Neural crest cell (in vitro differentiated cells): ENCODE measurements at regions not wholly inside any gene's neighbourhood (a gene's known extent, or its start where the extent isn't known, plus 50 kb on each side); places are given as distances from the start of the nearest gene placed in this dataset.

Experiments
- DNase-seq: peaks from one replicate; pipeline ENCODE4 v3.0.0; 2021; ENCODE audit warnings: low read depth, mixed read lengths, low spot score
- H3K27ac Mint-ChIP-seq: one replicate; pipeline ENCODE4 v1.8.0; 2021; ENCODE audit warnings: mild to moderate bottlenecking, mixed read lengths; ENCODE audit not compliant: unreplicated experiment
- H3K27me3 Mint-ChIP-seq: 2 replicates; pipeline ENCODE4 v1.8.0; 2021; ENCODE audit warnings: low read depth, mild to moderate bottlenecking, mixed read lengths
- H3K36me3 Mint-ChIP-seq: 2 replicates; pipeline ENCODE4 v1.8.0; 2021; ENCODE audit warnings: low read depth, mild to moderate bottlenecking, mixed read lengths
- H3K4me1 Mint-ChIP-seq: 2 replicates; pipeline ENCODE4 v1.8.0; 2021; ENCODE audit warnings: mixed read lengths
- H3K4me3 Mint-ChIP-seq: one replicate; pipeline ENCODE4 v1.8.0; 2021; ENCODE audit warnings: mild to moderate bottlenecking, mixed read lengths
- H3K9me3 Mint-ChIP-seq: 2 replicates; pipeline ENCODE4 v1.8.0; 2021; ENCODE audit warnings: mixed read lengths
- TF ChIP-seq, protein P1 (sequence below): fragments of 200-600 bp; sonication (generic); conservative IDR thresholded peaks from 2 replicates; pipeline ENCODE4 v1.5.0; 2021; ENCODE audit warnings: antibody characterized with exemption, mild to moderate bottlenecking

DNA sequence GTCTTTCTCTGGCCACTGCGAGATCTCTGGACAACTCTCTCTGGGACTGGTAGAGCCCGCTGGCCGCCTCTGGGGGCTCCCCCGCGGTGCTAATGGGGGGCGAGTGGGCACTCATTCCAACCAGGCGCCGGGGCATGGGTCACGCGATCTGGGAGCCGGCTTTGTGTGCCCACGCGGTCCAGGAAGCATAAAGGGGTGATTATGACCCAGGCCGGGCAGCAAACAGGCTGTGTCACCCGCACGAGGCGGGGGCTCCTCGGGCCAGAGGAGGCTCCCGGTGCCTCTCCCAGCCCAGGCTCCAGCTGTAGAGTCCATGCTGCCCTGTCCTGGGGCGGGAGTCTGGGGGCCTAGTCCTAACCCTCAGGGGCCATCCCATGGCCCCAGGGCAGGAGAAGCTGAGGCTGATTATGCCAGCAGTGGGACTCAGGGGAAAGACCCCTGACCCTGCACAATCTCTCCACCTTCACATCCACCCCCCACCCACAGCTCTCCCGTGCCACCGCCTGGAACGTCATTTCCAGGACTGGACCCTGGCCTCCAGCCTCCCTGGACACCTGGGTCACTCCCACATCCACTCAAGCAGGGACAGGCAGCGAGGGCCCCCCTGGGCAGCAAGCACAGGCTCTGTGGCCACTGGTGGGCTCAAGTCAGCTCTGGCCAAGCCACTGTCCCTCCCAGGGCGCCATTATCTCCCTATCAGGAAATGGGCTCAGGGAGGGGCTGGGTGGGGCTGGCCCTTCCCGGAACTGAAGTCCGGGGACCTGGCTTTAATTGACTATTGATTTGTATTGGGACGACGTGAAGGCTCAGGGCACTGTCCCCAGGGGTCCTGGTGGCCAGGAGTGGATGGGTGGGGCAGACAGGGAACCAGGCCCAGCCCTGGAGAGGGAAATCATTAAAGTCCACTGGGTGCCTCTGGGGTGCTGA lies 50.0 kb downstream of the PTPRS start:
- Mint-ChIP-seq H3K36me3 (peaks cover 5% of the 10 kb centered on the region), H3K9me3 (no peaks in the 10 kb centered on the region), H3K4me1 (peaks cover 46% of the 10 kb centered on the region), H3K27me3 (no peaks in the 10 kb centered on the region), H3K4me3 (peak overlapping the region; percentile 59), H3K27ac (peak overlapping the region; percentile 84)
- TF ChIP-seq, protein P1, sequence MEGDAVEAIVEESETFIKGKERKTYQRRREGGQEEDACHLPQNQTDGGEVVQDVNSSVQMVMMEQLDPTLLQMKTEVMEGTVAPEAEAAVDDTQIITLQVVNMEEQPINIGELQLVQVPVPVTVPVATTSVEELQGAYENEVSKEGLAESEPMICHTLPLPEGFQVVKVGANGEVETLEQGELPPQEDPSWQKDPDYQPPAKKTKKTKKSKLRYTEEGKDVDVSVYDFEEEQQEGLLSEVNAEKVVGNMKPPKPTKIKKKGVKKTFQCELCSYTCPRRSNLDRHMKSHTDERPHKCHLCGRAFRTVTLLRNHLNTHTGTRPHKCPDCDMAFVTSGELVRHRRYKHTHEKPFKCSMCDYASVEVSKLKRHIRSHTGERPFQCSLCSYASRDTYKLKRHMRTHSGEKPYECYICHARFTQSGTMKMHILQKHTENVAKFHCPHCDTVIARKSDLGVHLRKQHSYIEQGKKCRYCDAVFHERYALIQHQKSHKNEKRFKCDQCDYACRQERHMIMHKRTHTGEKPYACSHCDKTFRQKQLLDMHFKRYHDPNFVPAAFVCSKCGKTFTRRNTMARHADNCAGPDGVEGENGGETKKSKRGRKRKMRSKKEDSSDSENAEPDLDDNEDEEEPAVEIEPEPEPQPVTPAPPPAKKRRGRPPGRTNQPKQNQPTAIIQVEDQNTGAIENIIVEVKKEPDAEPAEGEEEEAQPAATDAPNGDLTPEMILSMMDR: no peak
- no peak for DNase-seq

DNA sequence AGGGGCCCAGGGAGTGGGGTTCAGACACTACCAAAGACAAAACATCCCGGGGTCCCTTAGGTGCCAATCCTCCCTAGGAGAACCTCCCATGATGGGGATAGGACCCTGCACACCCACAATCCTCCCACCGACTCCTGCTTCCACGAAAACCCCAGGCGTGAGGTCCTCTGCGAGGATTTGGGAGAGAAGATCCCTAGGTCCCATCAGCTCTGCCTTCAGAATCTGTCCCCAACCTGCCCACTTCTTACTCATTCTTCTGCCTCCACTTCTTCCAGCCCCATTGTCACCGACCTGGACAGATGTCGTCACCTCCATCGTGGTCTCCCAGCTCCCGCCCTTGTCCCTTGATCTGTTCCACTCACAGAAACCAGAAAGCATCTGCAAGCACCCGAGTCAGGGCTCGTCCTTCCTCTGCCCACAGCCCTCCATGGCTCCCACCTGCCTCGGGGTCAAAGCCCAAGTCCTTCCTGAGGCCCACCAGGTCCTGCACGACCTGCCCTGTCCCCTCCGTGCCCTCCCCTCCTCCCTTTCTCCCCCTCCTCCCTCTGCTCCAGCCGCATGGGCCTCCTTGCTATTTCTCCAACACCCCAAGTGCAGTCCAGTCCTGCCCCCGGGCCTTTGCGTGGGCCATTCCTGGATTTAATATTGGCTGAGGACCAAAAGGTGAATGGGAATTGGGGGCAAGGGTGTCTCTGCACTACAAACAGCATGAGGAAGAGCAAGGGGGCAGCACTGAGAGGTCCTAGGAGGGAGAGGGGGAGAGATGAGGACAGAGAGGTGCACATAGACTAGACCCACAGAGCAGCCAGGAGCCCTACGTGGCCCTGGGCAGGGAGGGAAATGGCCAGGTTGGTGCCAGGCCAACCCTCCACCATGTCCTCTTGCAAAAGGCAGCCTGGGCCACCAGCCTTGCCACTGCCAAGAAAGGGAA lies 51.3 kb downstream of the PTPRS start:
- peak overlapping the region; percentile 60 for H3K4me3 Mint-ChIP-seq
- peak overlapping the region; percentile 90 for H3K27ac Mint-ChIP-seq
- peaks cover 39% of the 10 kb centered on the region for H3K4me1 Mint-ChIP-seq
- H3K27me3 Mint-ChIP-seq: no peaks in the 10 kb centered on the region
- no peaks in the 10 kb centered on the region for H3K9me3 Mint-ChIP-seq
- peaks cover 5% of the 10 kb centered on the region for H3K36me3 Mint-ChIP-seq
- no peak for DNase-seq
- TF ChIP-seq, protein P1: no peak

DNA sequence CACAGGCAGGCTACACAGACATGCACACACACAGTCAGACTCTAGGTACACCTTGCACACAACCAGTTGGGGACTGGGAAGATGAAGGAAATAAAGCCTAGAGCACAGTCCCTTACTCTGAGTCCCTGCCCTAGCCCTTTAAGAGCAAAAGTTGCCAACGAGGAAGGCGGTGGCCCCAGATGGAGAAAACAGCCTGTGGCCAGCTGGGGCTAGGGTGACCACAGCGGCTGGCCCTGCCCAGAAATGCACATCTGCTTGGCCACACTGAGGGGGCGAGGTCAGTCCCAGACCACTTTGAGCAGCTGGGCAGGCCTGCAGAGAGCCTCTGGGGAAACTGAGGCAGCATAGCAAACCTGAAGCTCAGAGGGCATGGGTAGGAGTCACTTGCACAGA lies 52.3 kb downstream of the PTPRS start:
- peak overlapping the region; percentile 52 for H3K4me3 Mint-ChIP-seq
- no peak overlapping the region for H3K27ac Mint-ChIP-seq
- H3K4me1 Mint-ChIP-seq: peaks cover 35% of the 10 kb centered on the region
- H3K9me3 Mint-ChIP-seq: no peaks in the 10 kb centered on the region
- TF ChIP-seq, protein P1: no peak
- DNase-seq: no peak
- H3K36me3 Mint-ChIP-seq: peaks cover 5% of the 10 kb centered on the region
- H3K27me3 Mint-ChIP-seq: no peaks in the 10 kb centered on the region

DNA sequence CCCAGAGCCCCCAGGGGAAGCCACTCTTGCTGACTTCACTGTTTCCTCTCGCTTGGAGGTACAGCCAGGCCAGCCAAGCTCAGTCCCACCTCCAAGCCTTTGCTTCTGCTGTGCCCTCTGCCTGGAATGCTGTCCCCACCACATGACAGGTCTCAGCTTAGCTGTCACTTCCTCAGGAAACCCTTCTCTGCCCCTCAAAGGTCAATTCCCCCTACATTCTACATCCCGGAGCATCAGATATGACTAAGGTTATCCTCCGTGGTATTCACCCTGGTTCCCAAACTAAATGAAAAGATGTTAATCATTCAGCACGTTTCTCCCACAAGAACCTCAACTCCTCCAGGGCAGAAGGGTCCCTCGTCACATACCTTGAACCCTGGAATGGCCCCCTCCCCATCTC lies 53.5 kb downstream of the PTPRS start:
- H3K4me3 Mint-ChIP-seq: peak overlapping the region; percentile 6
- TF ChIP-seq, protein P1: no peak
- H3K36me3 Mint-ChIP-seq: peaks cover 5% of the 10 kb centered on the region
- no peaks in the 10 kb centered on the region for H3K27me3 Mint-ChIP-seq
- no peak for DNase-seq
- H3K4me1 Mint-ChIP-seq: peaks cover 32% of the 10 kb centered on the region
- peak overlapping the region; percentile 35 for H3K27ac Mint-ChIP-seq
- H3K9me3 Mint-ChIP-seq: no peaks in the 10 kb centered on the region

DNA sequence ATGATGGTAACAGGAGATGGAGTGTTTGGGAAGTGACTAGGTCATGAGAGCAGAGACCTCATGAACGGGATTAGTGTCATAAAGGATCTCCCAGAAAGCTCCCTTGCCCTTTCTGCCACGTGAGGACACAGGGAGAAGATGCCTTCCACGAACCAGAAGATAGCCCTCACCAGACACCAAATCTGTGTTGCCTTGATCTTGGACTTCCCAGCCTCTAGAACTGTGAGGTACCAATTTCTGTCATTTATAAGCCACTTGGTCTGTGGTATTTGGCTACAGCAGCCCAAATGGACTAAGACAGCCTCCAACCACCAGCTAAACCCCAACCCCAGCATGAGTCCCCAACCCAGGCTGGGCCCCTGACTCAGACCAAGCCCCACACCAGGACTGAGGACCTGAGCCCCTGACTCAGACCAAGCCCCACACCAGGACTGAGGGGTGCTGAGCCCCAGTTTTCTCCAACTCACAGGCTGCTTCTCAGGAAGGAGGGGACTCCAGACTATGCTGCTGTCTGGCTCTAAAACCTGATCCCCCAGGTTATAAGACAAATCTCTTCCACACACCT lies 54.1 kb downstream of the PTPRS start:
- DNase-seq: no peak
- H3K4me1 Mint-ChIP-seq: peaks cover 27% of the 10 kb centered on the region
- peaks cover 5% of the 10 kb centered on the region for H3K36me3 Mint-ChIP-seq
- TF ChIP-seq, protein P1: no peak
- no peaks in the 10 kb centered on the region for H3K27me3 Mint-ChIP-seq
- H3K9me3 Mint-ChIP-seq: no peaks in the 10 kb centered on the region
- H3K4me3 Mint-ChIP-seq: no peak overlapping the region
- peak overlapping the region; percentile 43 for H3K27ac Mint-ChIP-seq
